ENCODE measurements at regions not wholly inside any gene's neighbourhood (a gene's known extent, or its start where the extent isn't known, plus 50 kb on each side); places are given as distances from the start of the nearest gene placed in this dataset.
A peak's percentile ranks its signal among the peaks of the same experiment; 100 is the strongest.

- no peak for TF ChIP-seq CTCF (IDR thresholded peaks at IDR 0.05; ENCODE audit: insufficient read depth, low read depth, low read length, missing control alignments)
- H3K4me3 ChIP-seq (ENCODE audit: low read length): no peak overlapping the region
- no peak for DNase-seq (ENCODE audit: low read depth)
These were observed 300.9 kb upstream of the SLC8A1 start for GRCh38 chr2:40752796-40753195.

- no peak for DNase-seq (ENCODE audit: low read depth)
- no peak for TF ChIP-seq CTCF (IDR thresholded peaks at IDR 0.05; ENCODE audit: insufficient read depth, low read depth, low read length, missing control alignments)
- H3K4me3 ChIP-seq (ENCODE audit: low read length): no peak overlapping the region
These were observed 303.0 kb upstream of the SLC8A1 start for GRCh38 chr2:40754912-40755311.

- no peak overlapping the region for H3K4me3 ChIP-seq (ENCODE audit: low read length)
- DNase-seq (ENCODE audit: low read depth): peak; percentile 33
These were observed 306.7 kb upstream of the SLC8A1 start for GRCh38 chr2:40758401-40759155.

GRCh38 chr2:40760071-40760666, 308.3 kb upstream of the SLC8A1 start:
- DNase-seq (ENCODE audit: low read depth): peak; percentile 71
- TF ChIP-seq CTCF (IDR thresholded peaks at IDR 0.05; ENCODE audit: insufficient read depth, low read depth, low read length, missing control alignments): peak; percentile 99
- no peak overlapping the region for H3K4me3 ChIP-seq (ENCODE audit: low read length)

More at GRCh38 chr2:40758401-40759155, 306.7 kb upstream of the SLC8A1 start:
- no peak for TF ChIP-seq CTCF (IDR thresholded peaks at IDR 0.05; ENCODE audit: insufficient read depth, low read depth, low read length, missing control alignments)

- no peak for DNase-seq (ENCODE audit: low read depth)
- no peak for TF ChIP-seq CTCF (IDR thresholded peaks at IDR 0.05; ENCODE audit: insufficient read depth, low read depth, low read length, missing control alignments)
- H3K4me3 ChIP-seq (ENCODE audit: low read length): no peak overlapping the region
These were observed 321.4 kb upstream of the SLC8A1 start for GRCh38 chr2:40773291-40773690.

GRCh38 chr2:40783704-40784103, 331.8 kb upstream of the SLC8A1 start:
- TF ChIP-seq CTCF (IDR thresholded peaks at IDR 0.05; ENCODE audit: insufficient read depth, low read depth, low read length, missing control alignments): no peak
- H3K4me3 ChIP-seq (ENCODE audit: low read length): no peak overlapping the region
- no peak for DNase-seq (ENCODE audit: low read depth)
